Lung (tissue), 11 donors: ENCODE measurements at regions not wholly inside any gene's neighbourhood (a gene's known extent, or its start where the extent isn't known, plus 50 kb on each side); places are given as distances from the start of the nearest gene placed in this dataset.

Experiments
- ATAC-seq: fragments of 200-7000 bp; cut with Tn5 transposase; one replicate; pipeline ENCODE4 v1.9.1; 2020; ENCODE audit warnings: moderate number of reproducible peaks; ENCODE audit not compliant: insufficient read depth, low FRiP score
- DNase-seq, 3 donors: peaks; one replicate each; pipeline ENCODE4 v3.0.0-alpha.2; 2013 to 2017
- H3K27ac ChIP-seq, 2 donors: one replicate each; pipeline ENCODE4 v1.5.1; 2013; ENCODE audit warnings: mild to moderate bottlenecking in 2 of 2, moderate library complexity in 2 of 2, control low read depth in 1 of 2, inconsistent platforms in 1 of 2, low read depth in 1 of 2, low read length in 1 of 2
- H3K27me3 ChIP-seq, 3 donors: one replicate each; pipeline ENCODE4 v1.5.1; 2013; ENCODE audit warnings: low read length in 2 of 3; ENCODE audit not compliant: control insufficient read depth in 3 of 3, insufficient read depth in 3 of 3
- H3K36me3 ChIP-seq, 4 donors: one replicate each; pipeline ENCODE4 v1.5.1; 2013; ENCODE audit warnings: low read length in 4 of 4, mild to moderate bottlenecking in 1 of 4, moderate library complexity in 1 of 4; ENCODE audit not compliant: control insufficient read depth in 4 of 4, insufficient read depth in 4 of 4
- H3K4me1 ChIP-seq, 5 donors: one replicate each; pipeline ENCODE4 v1.5.1; 2013; ENCODE audit warnings: low read length in 5 of 5, mild to moderate bottlenecking in 2 of 5, moderate library complexity in 1 of 5; ENCODE audit not compliant: control insufficient read depth in 5 of 5, insufficient read depth in 5 of 5
- H3K4me3 ChIP-seq: one replicate; pipeline ENCODE4 v1.5.1; 2013; ENCODE audit warnings: mild to moderate bottlenecking, control low read depth, moderate library complexity
- H3K9ac ChIP-seq, 2 donors: one replicate each; pipeline ENCODE4 v1.5.1; 2013; ENCODE audit warnings: low read length in 2 of 2, control low read depth in 1 of 2; ENCODE audit not compliant: insufficient read depth in 1 of 2
- H3K9me3 ChIP-seq, 4 donors: one replicate each; pipeline ENCODE4 v1.5.1; 2013; ENCODE audit warnings: low read length in 3 of 4, mild to moderate bottlenecking in 1 of 4, moderate library complexity in 1 of 4; ENCODE audit not compliant: control insufficient read depth in 4 of 4, insufficient read depth in 3 of 4
- WGBS, 2 donors: extraction: QIAGEN DNeasy Blood & Tissue Kit; methylation state at CpG; one replicate each; pipeline ENCODE4 v1.1.7; 2013; 5-methylcytosine and 5-hydroxymethylcytosine counted together
- TF ChIP-seq, protein P1 (sequence below): IDR thresholded peaks from 2 replicates; pipeline ENCODE4 v1.5.1; 2012; ENCODE audit warnings: mild to moderate bottlenecking; ENCODE audit errors: control extremely low read depth, extremely low read depth
- donor health status: control.
- donor health status: control.
- donor health status: Bipolar disorder and iron deficiency.
- donor health status: healthy.
- donor health status: DM: yes; HTN: yes; CAD: no.

DNA sequence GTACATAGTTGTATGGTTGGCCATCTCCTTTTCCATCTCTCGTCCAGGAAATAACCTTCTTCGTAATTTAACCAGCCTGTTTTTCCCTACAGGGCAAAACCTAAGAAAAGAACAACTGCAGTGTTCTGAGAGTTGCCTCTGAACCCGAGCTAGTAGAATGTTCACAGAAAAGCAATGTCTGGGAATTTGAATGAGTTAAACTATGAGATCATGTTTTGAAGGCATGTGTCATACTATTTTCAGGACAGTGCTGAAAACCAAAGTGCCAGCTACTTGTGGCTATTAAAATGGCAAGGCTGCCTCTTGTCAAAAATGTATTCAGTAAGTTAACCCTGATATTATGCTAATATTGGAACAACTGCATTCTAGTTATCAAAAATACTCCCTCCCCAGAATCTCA is 482.9 kb upstream of the SPRED2 start:
- H3K27ac ChIP-seq = no peak overlapping the region
- H3K36me3 ChIP-seq = no peaks in the 10 kb centered on the region
- ATAC-seq (no peak), DNase-seq (no peak)
- TF ChIP-seq, protein P1, sequence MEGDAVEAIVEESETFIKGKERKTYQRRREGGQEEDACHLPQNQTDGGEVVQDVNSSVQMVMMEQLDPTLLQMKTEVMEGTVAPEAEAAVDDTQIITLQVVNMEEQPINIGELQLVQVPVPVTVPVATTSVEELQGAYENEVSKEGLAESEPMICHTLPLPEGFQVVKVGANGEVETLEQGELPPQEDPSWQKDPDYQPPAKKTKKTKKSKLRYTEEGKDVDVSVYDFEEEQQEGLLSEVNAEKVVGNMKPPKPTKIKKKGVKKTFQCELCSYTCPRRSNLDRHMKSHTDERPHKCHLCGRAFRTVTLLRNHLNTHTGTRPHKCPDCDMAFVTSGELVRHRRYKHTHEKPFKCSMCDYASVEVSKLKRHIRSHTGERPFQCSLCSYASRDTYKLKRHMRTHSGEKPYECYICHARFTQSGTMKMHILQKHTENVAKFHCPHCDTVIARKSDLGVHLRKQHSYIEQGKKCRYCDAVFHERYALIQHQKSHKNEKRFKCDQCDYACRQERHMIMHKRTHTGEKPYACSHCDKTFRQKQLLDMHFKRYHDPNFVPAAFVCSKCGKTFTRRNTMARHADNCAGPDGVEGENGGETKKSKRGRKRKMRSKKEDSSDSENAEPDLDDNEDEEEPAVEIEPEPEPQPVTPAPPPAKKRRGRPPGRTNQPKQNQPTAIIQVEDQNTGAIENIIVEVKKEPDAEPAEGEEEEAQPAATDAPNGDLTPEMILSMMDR = no peak
- H3K4me3 ChIP-seq = no peak overlapping the region
- H3K4me1 ChIP-seq = no peaks in the 10 kb centered on the region
- no peaks in the 10 kb centered on the region for H3K27me3 ChIP-seq
- H3K9me3 ChIP-seq = no peaks in the 10 kb centered on the region
- WGBS, 2 donors = 93 to 94% methylated on average over 3 of the region's 3 CpGs
- H3K9ac ChIP-seq = no peak overlapping the region

DNA sequence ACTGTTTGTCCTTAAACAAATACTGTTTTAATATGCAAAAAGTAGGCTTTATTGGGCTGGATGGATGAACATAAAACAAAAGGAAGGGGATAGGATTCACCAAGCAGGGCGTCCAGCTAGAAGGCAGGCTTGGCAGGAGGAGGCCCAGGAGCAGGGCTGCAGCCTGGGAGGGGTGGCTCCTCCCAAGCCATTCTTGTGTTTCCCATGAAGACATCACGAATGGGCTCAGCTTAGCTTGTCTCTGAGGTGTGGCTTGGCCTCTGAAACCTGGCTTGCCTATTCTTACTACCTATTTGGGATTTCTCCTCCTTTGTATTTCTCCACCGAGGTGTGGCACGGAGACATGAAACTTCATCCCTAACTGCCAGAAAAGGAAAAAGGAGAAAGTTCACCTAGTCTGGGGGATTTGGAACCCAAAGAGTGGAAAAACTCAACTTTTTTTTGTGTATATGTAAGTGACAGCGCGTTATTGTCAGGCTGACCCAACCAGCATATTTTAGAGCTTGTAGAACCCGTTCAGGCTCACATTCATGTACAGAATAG is 481.9 kb upstream of the SPRED2 start:
- TF ChIP-seq, protein P1 = no peak
- 87% methylated on average over 7 of the region's 7 CpGs for WGBS, 2 donors
- no peak for ATAC-seq
- no peak overlapping the region for H3K4me3 ChIP-seq
- no peak overlapping the region for H3K9ac ChIP-seq
- H3K36me3 ChIP-seq = no peaks in the 10 kb centered on the region
- H3K4me1 ChIP-seq = no peaks in the 10 kb centered on the region
- no peaks in the 10 kb centered on the region for H3K9me3 ChIP-seq
- no peak for DNase-seq
- H3K27ac ChIP-seq = no peak overlapping the region
- no peaks in the 10 kb centered on the region for H3K27me3 ChIP-seq

DNA sequence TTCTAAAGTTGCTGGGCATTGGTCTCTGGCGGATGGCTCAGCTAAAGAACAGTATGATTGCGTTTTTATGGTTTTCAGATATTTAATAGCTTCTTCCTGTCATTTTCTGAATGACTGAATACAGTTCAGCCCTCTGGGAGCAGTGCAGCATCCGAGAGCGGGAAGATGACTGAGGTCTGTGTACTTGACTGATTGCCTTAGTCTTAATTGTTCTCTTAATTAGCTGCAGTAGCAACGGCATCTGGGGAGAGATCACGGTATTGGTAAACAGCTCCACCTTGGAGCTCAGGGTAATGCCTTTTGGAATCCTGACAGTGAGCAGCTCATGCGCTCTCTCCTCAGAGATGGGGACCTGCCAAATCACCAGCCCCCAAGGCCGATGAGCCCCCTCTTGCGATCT is 481.4 kb upstream of the SPRED2 start:
- H3K4me3 ChIP-seq = no peak overlapping the region
- no peak for ATAC-seq

DNA sequence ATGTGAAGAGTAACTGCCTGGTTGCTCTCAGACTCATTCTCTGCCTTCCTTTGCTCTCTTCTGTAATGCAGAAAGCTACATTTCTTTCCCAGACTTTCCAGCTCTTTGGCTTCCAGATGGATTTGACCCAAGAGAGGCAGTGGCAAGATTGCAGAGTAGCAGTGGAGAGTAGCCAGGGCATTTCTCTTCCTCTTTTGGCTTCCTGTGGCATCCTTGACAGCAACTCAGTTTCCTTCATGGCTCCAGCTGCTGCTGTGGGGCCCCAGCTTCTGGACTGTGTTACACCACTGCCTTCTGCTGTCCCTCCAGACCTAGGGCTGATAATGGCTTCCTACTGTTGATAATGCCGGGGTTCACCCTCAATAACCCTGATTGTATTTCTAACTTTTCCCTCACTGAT is 469.4 kb upstream of the SPRED2 start:
- DNase-seq = peak; percentile 55 to 88 (median 79)
- peaks cover 0 to 12% (median 0%) of the 10 kb centered on the region in 5 donors for H3K4me1 ChIP-seq
- no peak overlapping the region for H3K9ac ChIP-seq
- no peak overlapping the region for H3K27ac ChIP-seq
- TF ChIP-seq, protein P1 = no peak
- no peak overlapping the region for H3K4me3 ChIP-seq
- WGBS, 2 donors = 20 to 47% methylated on average over 1 of the region's 1 CpG
- no peak for ATAC-seq
- H3K36me3 ChIP-seq = no peaks in the 10 kb centered on the region
- H3K9me3 ChIP-seq = no peaks in the 10 kb centered on the region
- no peaks in the 10 kb centered on the region for H3K27me3 ChIP-seq

More for the DNA sequence above, 481.4 kb upstream of the SPRED2 start:
- 84 to 87% methylated on average over 9 of the region's 9 CpGs for WGBS, 2 donors
- H3K36me3 ChIP-seq = no peaks in the 10 kb centered on the region
- no peak overlapping the region for H3K27ac ChIP-seq
- H3K27me3 ChIP-seq = no peaks in the 10 kb centered on the region
- DNase-seq = no peak
- no peak overlapping the region for H3K9ac ChIP-seq
- TF ChIP-seq, protein P1 = no peak
- H3K9me3 ChIP-seq = no peaks in the 10 kb centered on the region
- no peaks in the 10 kb centered on the region for H3K4me1 ChIP-seq
